NCI-H774 (cell line): ENCODE measurements at regions not wholly inside any gene's neighbourhood (a gene's known extent, or its start where the extent isn't known, plus 50 kb on each side); places are given as distances from the start of the nearest gene placed in this dataset.
"Not testable (repeated sequence)": the region's sequence is repeated elsewhere in the genome, so short reads cannot be mapped to it uniquely, and the experiment has no call there.

Experiments
- DNase-seq: peaks from one replicate; lab custom pipeline; 2025; lab: John Stamatoyannopoulos, UW

DNA sequence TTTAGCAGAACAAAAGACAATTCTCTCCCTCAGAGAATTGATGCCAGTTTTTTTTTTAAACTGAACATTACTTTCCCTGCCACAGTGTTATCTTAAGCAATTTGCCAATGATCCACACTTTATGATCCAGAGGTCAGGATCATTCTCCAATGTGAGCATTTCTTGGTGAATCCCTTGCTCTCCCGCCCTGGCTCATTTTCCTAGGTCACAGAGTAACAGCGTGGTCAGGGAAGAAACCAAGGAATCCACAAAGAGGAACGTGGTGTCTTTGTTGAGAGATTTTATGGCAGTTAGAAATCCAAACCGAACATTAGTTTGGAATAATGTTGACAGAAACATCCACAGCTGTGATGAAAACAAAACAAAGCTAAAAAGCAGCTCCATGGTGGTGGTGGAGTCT, 250.3 kb downstream of the TTC32 start:
- no peak for DNase-seq

DNA sequence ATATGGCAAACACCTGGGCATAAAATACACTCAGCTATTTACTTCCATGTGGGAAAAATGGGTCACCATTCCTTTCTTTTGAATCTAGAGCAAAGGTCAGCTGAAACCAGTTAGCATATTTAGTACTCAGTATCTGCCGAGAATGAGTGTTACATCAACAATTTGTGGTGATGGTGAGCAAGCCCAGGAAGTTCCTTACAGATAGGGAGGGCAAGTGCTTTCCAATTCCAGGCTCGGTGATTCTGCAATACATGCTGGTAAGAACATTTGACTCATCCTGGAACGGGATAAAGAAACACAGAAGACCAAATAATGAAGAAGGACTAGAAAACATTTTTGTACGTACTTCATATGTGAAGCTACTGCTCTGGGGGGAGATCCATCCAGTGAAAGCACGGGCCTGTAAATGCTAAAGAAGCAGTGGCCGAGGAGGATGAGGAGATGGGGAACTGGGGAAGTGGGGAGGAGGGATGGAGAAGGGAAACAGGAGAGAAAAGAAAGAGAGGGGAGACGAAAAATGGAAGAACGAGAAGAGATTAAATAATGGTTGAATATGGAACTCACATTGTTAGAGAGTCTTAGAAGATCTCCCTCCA, 251.9 kb downstream of the TTC32 start:
- no peak for DNase-seq

DNA sequence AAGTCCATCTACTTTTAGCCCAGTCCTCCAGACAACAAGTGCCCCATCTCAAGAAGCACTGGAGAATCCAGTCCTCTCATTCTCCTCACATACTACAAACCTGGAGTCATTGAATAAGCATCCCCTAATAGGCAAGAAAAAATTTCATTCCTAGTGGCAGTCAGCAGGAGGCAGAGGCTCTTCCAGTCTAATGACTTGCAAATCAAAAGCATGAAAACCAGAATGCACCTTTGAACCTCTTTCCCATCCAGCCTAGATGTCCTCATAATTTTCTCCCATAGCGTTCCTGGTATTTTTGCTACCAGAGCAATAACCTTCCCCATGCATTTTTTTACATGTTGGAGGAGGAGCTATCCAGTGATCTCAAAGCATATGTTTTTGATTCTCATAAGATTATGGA, 252.6 kb downstream of the TTC32 start:
- no peak for DNase-seq

DNA sequence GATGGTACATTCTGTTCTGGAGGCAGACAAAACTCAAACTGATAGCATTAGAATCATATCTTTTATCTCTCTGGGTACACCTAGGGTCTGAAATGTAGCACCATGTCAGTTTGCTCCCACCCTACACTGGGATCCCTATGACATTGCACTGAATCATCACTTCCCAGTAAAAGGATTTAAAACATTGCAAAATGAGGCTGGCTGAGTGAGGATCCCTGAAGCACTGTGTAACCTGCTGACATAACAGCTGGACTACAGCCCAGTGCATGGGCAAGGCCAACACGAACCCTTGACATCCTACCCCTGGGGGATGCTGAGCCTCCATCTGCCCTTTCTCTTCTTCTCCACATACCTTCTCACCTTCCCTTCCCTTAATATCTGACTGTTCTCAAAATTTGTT, 253.2 kb downstream of the TTC32 start:
- DNase-seq, result no peak

DNA sequence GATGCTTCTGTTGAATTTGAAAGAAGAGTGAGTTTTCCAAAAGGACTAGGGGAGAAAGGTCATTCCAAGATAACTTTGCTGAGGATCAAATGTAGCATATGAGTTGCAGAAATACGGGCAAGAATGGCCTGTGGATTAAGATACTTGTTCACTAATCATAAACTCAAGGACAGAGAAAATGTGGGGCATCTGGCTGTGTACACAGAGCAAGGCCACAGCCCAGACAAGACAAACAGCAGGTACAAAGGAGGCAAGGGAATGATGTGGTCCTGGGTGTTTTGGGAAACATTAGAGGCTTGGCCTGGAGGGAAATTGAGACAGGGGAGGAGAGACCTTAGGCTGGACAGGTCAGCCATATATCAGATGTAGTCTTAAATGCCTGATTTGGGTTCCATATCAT, 254.8 kb downstream of the TTC32 start:
- DNase-seq, result no peak

DNA sequence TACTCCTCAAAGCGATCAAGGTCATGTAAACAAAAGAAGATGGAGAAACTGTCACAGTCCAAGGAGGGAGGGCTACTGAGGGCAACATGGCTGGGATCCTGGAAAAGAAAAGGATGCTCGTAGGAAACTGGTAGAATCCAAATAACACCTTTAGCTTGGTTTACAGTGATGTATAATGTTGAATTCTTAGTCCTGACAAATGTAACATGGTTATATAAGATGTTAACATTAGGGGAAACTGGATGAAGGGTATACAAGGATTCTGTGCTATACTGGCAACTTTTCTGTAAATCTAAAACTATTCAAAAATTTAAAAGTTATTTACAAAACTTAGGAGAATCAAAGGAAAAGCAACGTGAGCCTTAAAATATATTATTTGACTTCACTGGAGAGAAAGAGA, 257.0 kb downstream of the TTC32 start:
- DNase-seq, result no peak

DNA sequence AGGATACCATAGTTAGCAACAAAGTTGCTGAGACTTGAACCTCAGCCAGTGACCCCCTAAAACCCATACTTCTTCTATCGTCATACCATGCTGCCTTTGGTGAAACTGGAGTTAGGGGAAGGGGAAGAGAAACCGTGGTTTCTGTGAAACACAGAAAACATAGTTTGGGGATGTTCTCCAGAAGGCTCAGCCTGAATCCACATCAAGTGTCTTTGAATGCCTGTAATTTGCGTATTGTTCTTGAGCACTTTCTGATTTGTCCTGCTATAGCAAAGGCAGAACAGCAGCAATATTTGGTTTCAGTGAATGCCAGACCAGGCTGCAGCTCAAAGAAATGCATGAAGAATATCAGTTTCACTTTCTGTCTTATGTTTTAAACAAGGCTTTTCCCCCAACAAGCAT, 258.7 kb downstream of the TTC32 start:
- no peak for DNase-seq

DNA sequence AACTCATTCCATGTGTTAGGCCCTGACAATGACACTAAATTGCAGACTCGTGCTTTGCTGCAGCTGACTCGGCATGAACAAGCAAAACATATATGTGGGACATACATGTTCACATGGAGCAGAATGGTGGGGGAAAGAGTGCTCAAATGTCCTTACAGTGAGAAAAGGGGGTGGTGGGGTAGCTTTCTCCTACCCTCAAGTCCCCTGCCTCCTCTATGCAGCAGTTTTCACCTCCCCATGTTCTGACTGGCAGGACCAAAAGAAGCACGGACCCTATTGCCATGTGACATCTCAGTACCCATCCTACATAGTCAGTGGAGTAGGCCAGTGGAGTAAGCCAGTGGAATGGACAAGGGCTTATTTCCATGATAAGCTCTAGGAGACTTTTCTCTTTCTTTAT, 259.3 kb downstream of the TTC32 start:
- no peak for DNase-seq

DNA sequence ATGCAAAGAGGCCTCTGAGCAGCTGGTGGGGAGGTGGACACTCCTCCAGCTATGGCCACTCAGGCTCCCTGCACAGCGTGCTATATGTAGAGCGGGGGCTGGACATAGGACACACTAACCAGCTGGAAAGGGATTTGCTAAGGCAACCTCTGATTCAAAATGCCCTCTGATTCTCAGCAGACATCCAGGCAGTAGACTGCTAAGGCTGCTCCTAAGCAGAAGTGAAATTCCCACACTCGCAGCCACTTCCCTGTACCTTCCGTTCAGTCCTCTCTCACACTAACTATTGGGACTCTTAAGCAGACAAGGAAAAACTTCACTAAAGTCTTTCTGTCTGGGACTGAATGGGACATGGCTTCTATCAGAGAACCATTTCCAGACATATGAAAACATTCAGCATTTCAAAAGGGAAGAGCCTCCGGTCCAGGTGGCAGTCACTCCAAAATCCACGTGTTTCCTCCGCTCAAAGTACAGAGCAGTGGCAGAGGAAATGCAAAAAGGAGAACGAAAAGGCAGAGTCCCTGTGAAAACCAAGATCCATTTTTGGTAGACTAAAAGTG, 265.8 kb downstream of the TTC32 start:
- DNase-seq, result no peak

DNA sequence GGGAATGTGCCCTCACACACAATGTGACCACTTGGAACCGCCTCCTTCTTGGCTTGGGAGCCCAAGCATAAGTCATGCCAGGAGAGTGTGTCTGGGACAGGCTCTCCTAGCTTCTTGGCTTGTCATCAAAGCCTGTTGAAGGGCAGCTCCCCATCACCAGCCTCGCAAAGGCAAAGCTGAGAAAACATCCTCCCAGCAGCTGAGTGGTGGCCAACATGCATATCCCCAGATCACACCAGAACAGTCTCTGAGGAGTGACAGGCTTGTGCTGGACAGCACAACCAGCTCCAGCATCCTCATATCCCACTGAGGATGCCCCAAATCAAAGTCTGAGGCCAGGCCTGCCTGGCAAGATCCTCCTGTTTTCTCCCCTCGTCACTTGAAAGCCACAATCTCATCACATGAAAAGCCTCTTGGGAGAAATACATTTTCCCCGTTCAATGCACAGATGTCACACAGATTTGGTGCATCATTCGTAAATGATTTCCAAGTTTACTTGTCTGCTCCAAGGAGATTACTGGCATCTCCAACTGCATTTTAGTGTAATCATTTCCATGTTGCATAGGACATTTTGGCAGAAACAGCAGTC, 269.3 kb downstream of the TTC32 start:
- DNase-seq, result no peak

DNA sequence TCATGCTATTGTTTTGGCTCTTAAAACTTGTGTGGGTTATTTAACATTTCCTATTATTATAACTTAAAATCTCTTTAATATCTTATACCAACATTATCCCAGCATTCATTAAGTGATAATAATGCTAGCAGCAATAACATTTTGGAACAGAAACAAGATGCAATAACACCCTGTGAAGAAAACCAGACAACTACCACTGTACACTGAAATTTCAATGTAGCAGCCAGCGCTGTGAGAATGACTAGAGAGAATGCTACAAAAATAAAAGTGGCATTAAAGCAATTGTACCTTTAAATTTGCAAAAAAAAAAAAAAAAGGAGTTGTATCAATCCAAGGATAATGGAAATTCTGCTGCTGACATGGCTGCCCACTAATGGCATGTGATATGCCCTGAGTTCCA, 269.9 kb downstream of the TTC32 start:
- DNase-seq, result no peak

DNA sequence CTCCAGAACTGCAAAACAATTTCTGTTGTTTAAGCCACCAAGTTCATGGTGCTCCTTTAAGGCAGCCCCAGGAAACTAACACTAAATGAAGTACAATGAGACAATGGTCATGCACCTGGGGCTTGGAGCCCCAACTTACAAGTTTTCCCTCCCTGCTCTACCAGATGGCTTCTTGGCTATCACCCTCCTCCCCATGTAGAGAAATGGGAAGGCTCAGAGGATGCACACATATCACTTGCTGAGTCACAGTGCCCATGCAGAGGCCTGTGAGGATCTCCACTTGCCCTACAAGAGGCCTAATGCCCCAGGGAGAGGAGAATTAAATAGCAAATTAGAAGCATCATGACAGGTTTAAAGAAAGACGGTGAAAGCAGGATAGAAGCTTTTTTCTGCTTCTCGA, 270.9 kb downstream of the TTC32 start:
- no peak for DNase-seq

DNA sequence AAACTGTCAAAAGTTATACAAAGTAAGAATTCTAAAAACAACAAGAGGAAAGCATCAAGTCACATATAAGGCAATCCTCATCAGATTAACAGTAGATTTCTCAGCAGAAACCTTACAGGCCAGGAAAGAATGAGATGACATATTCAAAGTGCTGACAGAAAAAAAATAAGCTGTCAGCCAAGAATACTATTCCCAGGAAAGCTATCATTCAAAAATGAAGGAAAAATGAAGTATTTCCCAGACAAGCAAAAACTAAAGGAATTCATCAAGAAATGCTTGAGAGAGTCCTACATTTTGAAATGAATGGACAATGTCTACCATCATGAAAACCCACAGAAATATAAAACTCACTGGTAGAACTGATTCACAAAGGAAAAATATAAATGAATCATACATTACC, 268.9 kb upstream of the OSR1 start:
- no peak for DNase-seq

DNA sequence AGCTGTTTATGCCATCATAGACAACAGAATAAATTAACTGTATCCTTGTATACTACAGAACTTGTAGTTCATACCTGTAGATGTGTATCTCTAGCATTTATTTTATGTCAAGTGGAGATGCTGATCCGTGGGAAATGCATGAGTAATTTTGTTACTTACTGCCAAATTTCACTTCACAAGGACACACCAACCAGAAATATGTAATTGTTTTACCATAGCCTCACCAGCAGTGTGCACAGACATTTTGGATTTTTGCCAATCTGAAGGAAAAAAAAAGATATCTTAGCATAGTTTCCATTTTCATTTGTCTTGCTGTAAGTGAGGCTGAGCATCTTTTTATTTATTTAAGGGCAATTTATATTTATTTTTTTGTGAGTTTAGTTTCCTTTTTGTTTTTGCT, 265.1 kb upstream of the OSR1 start:
- DNase-seq, result no peak

DNA sequence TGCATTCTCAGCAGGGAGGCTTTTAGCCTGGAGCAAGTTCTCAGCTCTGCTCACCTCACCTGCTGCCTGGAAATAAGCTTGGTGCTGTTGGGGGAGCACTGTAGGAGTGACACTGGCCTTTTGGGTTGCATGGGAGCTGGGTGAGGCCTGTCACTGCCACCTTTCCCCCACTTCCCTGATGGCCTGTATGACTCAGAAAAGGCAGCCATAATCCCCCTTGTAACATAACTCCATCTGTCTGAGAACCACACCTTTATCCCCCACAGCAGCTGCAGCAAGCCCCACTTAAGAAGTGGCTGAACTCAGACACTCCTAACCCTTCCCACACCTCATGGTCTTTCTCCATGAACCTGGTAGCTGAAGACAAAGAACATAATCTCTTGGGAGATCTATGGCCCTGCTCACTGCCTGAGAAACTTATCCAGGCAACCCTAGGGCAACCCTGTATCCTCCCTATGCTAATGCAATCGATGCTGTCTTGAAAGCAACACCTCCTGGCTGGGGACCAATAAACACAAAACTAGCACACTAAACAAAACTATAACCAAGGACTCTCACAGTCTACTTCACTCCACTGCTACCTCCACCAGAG, 258.9 kb upstream of the OSR1 start:
- no peak for DNase-seq

DNA sequence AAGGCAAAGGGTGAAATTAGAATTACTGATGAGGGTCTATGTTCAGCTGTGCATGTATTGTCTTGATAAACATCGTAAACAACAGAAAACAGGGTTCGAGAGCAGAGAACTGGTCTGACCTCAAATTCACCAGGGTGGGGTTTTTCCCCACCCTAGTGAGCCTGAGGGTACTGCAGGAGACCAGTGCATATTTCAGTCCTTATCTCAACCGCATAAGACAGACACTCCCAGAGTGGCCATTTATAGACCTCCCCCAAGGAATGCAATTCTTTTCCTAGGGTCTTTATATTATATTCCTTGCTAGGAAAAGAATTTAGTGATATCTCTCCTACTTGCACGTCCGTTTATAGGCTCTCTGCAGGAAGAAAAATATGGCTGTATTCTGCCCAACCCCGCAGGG, 257.0 kb upstream of the OSR1 start:
- not testable (repeated sequence) for DNase-seq

DNA sequence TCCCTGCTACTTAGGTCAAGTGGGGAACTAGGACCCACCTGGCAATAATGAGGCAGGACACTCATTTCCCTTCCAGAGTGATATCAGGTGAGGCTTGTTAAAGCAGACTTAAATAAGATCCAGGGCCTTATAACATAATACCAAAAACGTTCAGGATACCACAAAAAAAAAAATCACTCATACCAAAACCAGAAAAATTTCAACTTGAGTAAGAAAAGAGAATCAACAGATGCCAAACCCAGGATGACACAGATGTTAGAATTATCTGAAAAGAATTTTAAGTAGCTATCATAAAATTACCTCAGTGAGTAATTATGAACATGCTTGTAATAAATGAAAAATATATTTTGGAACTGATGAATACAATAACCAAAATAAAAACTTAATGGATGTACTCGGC, 255.6 kb upstream of the OSR1 start:
- DNase-seq, result no peak

DNA sequence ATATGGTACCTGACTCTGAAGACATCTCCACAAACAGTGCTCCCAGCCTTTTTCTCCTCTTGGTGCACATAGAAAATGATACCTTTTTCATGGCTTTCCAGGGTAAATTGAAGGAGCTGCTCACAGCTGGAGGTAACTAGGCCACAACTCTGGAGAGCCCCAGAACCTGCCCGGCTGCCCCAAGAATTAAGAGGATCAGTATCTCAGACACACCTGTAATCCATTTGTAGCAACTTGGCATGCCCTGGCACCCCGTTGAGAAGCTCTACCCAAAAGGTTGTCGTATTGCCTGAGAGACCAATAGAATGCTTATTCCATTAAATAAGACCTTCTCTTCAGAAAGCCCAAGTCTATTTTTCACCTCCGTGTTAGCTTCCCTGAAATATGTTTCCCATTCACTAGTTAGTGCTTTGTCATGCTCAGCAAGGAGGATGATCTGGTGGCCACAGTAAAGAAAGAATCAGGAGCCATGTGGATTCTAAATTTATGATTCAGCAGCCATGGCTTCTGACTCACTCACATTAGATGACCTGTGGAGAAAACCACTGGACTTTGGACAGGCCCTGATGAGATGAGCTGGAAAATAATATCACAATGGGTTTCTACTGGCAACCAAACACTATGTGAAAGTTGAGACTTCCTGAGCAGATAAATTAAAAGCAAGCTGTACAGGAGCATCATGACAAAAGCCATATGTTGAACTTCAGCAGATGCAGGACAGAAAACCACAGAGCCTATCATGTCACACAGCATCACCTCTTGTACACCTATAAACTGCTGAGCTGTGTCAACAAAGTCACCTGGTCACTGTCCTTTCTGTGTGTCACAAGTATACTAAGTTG, 253.3 kb upstream of the OSR1 start:
- no peak for DNase-seq

DNA sequence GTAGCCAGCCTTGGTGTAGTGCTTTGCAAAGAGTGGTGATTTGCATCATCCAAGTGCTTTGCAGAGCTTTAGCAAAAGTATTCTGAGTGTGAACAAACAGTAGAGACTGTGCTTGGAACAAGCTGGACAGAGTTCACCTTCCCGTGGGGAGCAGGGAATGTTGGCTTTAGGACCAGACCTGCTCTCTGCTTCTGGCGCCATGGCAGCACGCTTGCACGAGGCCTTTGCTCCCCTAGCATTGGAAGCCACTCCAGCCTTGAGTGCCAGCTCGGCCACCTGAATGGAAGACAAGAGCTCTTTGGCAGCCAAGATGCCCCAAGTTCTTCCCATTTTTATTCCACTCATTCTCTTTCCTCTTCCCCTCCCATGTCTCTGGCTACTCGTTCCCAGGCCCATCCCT, 250.8 kb upstream of the OSR1 start:
- no peak for DNase-seq

DNA sequence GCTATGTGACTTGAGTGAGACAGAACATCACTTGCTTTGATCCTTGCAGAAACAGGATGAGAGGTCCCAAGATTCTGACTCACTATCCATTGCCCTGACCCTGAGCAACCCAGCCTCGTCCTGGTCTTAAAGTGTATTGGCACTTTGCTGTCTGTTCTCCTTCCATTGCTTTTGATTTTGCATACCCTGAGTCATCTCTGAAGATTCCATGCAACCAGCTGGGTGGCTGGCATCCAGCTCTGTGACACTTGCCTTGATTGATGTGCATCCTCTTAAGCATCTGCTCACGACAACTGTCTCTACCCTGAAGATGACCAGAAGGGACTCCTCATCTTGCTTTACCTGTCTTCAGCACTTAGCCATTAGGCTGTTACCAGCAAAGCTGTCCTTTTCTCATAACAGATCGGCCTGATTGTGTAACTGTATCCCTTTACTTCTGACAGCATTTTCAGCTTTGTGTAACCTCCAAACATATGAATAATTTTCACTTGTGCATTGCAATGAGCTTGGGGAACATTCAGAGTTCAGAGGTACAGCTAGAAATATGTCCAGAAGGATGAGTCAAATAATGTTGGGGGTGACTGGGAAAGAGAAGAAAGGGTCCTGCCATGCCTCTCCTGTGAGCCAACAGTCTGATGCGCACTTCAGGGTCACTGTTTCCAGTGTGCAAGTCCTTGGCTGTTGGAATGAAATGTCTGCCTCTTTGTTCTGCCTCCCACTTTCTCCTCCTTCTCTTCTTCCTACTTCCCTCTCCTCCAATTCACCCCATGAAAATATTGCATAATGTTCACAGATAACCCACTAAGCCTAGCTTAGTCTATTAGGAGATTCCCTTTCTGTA, 249.7 kb upstream of the OSR1 start:
- DNase-seq, result no peak

DNA sequence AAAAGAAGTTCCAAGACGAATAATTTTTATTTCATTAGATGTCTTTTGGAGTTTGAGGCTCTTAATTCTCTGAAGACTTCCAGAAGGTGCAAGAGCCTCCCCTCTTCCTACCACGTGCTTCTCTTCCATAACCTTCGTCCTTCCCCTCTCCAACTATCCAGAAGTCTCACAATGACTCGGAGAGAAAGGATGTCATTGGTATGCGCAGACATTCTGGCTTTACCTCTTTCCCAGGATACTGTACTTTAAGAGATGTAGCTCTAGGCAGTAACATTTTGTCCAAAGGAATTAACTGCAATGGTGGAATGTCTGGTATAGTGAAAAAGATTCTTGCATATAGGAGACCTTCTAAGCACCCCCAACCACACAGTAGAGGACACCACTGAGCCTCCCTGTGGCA, 249.0 kb upstream of the OSR1 start:
- no peak for DNase-seq

DNA sequence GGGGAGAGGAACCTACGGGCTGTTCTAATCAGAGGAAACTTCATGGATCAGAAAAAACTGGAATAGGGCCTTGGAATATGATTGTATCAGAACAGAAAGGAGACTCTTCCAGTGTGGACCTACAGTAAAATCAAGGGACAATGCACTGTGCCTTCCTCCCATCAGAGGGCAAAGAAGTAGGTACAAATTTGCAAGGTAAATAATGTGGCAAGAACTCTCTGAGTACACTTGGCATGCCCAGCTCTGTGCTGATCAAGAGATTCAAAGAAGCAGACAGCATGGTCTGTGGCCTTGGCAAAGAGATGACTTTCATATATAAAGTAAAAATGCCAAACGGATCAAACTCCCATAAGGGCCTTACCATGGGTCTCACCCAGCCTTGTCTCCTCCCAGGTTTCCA, 242.6 kb upstream of the OSR1 start:
- no peak for DNase-seq
